ENCODE measurements at regions not wholly inside any gene's neighbourhood (a gene's known extent, or its start where the extent isn't known, plus 50 kb on each side); places are given as distances from the start of the nearest gene placed in this dataset.

DNA sequence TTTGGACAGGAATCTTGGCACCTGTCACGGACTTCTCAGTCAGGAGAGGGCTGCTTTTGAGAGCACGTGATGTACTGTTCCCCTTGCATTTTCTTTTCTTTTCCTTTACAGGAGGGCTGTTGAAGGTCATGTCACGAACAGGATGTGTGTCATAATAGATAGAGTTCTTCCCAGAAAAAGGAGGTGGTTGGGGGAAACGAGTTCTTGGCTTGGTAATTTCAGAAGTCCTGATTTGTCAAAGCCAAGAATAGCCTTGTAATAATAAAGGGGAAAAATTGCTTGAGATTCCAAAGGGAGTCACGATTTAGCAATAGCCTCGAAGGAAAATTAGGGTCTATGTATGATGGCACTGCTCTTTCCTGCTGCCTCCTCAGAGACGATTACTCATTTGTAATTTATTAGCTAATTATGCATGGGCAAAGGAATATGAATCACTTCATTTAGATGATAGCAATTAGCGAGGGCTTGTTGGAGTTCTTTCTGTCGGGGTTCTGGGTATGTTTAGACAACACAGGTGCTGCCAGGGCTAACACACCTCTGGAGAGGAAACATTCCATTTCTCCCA is 277.7 kb upstream of the N4BP1 start:
- 29% methylated on average over 2 of the region's 9 CpGs for WGBS (ENCODE audit: insufficient coverage)
- Histone ChIP-seq H3K36me3 (ENCODE audit: control insufficient read depth, insufficient read depth, low read length) (no peaks in the 10 kb centered on the region), H3K9me3 (replicated peaks; ENCODE audit: control insufficient read depth, low read depth, low read length) (no peaks in the 10 kb centered on the region), H3K4me1 (ENCODE audit: control insufficient read depth, insufficient read depth, low read length) (no peaks in the 10 kb centered on the region), H3K27ac (ENCODE audit: low read length) (no peak overlapping the region), H3K27me3 (ENCODE audit: control insufficient read depth, insufficient read depth, low read length) (no peaks in the 10 kb centered on the region), H3K4me3 (ENCODE audit: low read length) (no peak overlapping the region)
- DNase-seq: no peak

DNA sequence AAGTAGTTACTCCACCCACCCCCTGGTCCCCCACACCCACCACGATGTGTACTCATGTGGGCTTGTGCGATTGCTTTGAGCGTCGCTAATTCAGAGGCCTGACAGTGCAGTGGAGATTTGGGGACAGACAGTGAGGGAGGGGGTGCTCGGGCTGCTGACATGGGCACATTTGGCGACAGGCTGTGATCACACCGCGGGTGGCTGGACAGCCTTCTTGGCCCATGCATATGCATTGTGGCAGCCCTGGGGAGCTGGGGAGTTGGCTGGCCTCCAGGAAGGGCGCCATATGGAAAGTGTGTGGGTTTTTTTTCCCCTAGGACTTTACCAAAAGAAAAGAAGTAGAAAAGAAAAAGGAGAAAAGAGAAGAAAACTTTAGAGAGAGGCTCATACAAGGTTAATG is 275.5 kb upstream of the N4BP1 start:
- no peak overlapping the region for H3K4me3 ChIP-seq (ENCODE audit: low read length)
- WGBS (ENCODE audit: insufficient coverage): 63% methylated on average over 4 of the region's 9 CpGs
- H3K4me1 ChIP-seq (ENCODE audit: control insufficient read depth, insufficient read depth, low read length): no peaks in the 10 kb centered on the region
- no peaks in the 10 kb centered on the region for H3K27me3 ChIP-seq (ENCODE audit: control insufficient read depth, insufficient read depth, low read length)
- H3K27ac ChIP-seq (ENCODE audit: low read length): no peak overlapping the region
- no peak for DNase-seq
- no peaks in the 10 kb centered on the region for H3K9me3 ChIP-seq (replicated peaks; ENCODE audit: control insufficient read depth, low read depth, low read length)
- no peaks in the 10 kb centered on the region for H3K36me3 ChIP-seq (ENCODE audit: control insufficient read depth, insufficient read depth, low read length)

DNA sequence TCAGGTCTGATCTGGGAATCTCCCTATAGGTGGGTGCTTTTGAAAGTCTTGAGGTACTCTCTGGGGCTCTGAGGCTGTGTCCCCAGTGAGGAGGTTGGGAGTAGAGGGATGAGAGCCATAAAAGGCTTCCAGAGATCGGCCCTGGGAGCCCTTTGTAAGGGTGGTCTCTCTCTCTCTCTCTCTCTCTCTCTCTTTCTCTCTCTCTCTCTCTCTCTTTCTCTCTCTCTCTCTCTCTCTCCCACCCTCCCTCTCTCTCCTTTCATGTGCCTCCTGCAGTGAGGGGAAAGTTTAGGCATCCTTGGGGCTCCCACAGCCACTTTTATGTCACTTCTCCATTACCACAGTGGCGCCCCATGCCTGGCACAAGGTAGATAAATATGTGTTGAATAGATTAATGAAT is 271.3 kb upstream of the N4BP1 start:
- no peaks in the 10 kb centered on the region for H3K9me3 ChIP-seq (replicated peaks; ENCODE audit: control insufficient read depth, low read depth, low read length)
- H3K27me3 ChIP-seq (ENCODE audit: control insufficient read depth, insufficient read depth, low read length): peaks cover 2% of the 10 kb centered on the region
- DNase-seq: no peak
- H3K4me1 ChIP-seq (ENCODE audit: control insufficient read depth, insufficient read depth, low read length): no peaks in the 10 kb centered on the region
- H3K27ac ChIP-seq (ENCODE audit: low read length): no peak overlapping the region
- WGBS (ENCODE audit: insufficient coverage): no CpG with 5 or more reads among the region's 2 CpGs
- H3K4me3 ChIP-seq (ENCODE audit: low read length): no peak overlapping the region
- H3K36me3 ChIP-seq (ENCODE audit: control insufficient read depth, insufficient read depth, low read length): no peaks in the 10 kb centered on the region

DNA sequence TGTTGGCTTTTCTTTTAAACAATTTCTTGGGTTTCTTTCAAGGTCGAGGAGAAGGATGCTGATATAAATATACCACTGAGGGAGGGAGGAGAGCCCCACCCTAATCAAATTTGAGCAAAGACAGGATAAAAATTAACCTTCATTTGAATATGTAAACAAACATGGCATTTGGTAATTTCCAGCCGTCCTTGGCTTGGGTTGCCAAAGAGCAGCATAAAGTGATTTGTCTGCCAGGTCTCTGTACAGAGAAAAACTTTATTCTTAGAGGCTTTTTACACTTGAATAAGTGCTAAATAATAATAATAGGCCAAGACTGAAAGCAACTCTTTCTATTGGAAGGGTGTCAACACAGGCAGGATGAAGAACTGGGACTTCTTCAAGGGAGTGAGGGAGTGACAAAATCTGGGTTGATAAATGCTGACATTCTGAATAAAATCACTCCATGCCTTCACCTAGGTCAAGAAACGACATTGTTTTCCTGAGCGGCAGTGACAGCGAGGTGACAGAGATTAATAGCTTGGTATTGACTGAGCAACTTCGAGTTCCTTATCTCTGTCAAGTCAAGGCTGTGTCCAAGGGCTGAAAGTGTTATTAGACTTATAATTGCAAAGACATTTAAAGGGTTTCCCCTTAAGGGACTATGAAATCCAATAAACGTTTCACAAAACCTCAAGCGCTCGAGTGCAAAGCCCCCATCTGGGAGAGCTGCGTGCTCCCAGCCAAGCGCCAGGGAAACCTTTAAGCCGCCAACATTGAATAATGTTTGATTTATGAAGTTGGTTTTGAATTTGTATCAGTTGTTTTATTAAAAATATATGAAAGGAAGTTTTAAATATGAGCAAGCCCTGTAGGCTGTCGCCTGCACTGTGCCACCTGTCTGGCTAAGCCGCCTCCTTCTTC is 269.5 kb upstream of the N4BP1 start:
- Histone ChIP-seq H3K27me3 (ENCODE audit: control insufficient read depth, insufficient read depth, low read length) (peaks cover 2% of the 10 kb centered on the region), H3K27ac (ENCODE audit: low read length) (no peak overlapping the region), H3K4me3 (ENCODE audit: low read length) (no peak overlapping the region), H3K4me1 (ENCODE audit: control insufficient read depth, insufficient read depth, low read length) (no peaks in the 10 kb centered on the region), H3K9me3 (replicated peaks; ENCODE audit: control insufficient read depth, low read depth, low read length) (no peaks in the 10 kb centered on the region), H3K36me3 (ENCODE audit: control insufficient read depth, insufficient read depth, low read length) (no peaks in the 10 kb centered on the region)
- no peak for DNase-seq
- 53% methylated on average over 3 of the region's 14 CpGs for WGBS (ENCODE audit: insufficient coverage)

DNA sequence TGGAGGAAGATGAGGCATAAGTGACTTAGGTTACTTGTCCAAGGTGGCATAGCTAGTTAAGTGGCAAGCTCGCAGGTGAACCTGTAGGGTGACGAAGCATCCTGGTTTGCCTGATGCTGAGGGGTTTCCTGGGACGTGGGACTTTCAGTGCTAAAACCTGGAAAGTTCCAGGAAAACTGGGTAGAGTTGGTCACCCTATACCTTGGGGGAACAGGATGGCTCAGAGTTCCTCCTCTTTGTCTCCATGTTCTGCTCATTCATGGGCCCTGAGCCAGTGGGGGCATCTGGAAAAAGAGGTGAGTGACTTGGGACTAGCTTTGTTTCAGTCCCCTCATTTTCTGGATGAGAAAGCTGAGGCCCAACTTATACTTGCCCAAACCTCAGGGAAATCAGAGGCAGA is 268.0 kb upstream of the N4BP1 start:
- no peaks in the 10 kb centered on the region for H3K4me1 ChIP-seq (ENCODE audit: control insufficient read depth, insufficient read depth, low read length)
- WGBS (ENCODE audit: insufficient coverage): 81% methylated on average over 2 of the region's 3 CpGs
- no peaks in the 10 kb centered on the region for H3K9me3 ChIP-seq (replicated peaks; ENCODE audit: control insufficient read depth, low read depth, low read length)
- no peak overlapping the region for H3K27ac ChIP-seq (ENCODE audit: low read length)
- H3K36me3 ChIP-seq (ENCODE audit: control insufficient read depth, insufficient read depth, low read length): no peaks in the 10 kb centered on the region
- H3K27me3 ChIP-seq (ENCODE audit: control insufficient read depth, insufficient read depth, low read length): peaks cover 2% of the 10 kb centered on the region
- DNase-seq: no peak
- no peak overlapping the region for H3K4me3 ChIP-seq (ENCODE audit: low read length)

DNA sequence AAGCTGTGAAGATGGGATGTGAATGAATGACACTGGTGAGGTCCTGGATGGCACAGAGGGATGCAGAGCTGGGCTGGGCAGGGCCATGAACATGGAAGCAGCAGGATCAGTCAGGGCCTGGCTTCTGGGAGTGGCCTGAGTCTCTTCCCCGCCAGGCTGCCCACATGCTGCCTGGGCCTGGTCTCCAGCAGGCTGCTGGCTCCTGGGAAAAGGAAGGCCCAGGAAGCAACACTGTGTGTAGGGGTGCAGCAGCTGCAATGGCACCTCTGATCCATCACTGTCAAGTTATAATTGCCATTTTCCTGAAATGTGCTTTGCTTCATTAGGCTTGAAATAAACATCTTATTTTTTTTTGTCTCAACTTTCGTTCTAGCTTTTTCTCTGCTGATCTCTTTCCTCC is 260.2 kb upstream of the N4BP1 start:
- DNase-seq: no peak
- WGBS (ENCODE audit: insufficient coverage): 75% methylated on average over 1 of the region's 2 CpGs
- Histone ChIP-seq H3K27me3 (ENCODE audit: control insufficient read depth, insufficient read depth, low read length) (no peaks in the 10 kb centered on the region), H3K27ac (ENCODE audit: low read length) (no peak overlapping the region), H3K36me3 (ENCODE audit: control insufficient read depth, insufficient read depth, low read length) (no peaks in the 10 kb centered on the region), H3K9me3 (replicated peaks; ENCODE audit: control insufficient read depth, low read depth, low read length) (no peaks in the 10 kb centered on the region), H3K4me3 (ENCODE audit: low read length) (no peak overlapping the region), H3K4me1 (ENCODE audit: control insufficient read depth, insufficient read depth, low read length) (no peaks in the 10 kb centered on the region)

DNA sequence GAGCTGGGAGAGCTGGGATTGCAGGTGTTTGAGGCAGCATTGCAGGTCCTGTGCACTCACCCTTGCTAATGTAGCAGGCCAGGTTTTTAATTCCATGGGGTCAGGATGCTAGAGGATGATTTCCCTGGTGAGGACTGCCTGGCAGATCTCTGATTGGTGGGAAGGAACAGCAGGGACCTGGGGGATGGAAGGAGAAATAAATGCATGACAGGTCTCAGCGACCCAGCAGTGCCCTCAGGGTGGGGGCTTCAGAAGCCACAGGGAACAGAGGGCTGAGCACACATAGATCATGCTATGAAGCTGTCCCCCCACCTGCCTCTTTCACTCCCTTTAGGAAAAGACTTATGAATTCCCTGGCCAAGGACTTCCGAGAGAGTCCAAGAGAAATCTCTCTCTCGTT is 255.5 kb upstream of the N4BP1 start:
- H3K9me3 ChIP-seq (replicated peaks; ENCODE audit: control insufficient read depth, low read depth, low read length): no peaks in the 10 kb centered on the region
- H3K27me3 ChIP-seq (ENCODE audit: control insufficient read depth, insufficient read depth, low read length): no peaks in the 10 kb centered on the region
- H3K4me1 ChIP-seq (ENCODE audit: control insufficient read depth, insufficient read depth, low read length): no peaks in the 10 kb centered on the region
- no peaks in the 10 kb centered on the region for H3K36me3 ChIP-seq (ENCODE audit: control insufficient read depth, insufficient read depth, low read length)
- 94% methylated on average over 2 of the region's 3 CpGs for WGBS (ENCODE audit: insufficient coverage)
- H3K4me3 ChIP-seq (ENCODE audit: low read length): no peak overlapping the region
- DNase-seq: no peak
- H3K27ac ChIP-seq (ENCODE audit: low read length): no peak overlapping the region

DNA sequence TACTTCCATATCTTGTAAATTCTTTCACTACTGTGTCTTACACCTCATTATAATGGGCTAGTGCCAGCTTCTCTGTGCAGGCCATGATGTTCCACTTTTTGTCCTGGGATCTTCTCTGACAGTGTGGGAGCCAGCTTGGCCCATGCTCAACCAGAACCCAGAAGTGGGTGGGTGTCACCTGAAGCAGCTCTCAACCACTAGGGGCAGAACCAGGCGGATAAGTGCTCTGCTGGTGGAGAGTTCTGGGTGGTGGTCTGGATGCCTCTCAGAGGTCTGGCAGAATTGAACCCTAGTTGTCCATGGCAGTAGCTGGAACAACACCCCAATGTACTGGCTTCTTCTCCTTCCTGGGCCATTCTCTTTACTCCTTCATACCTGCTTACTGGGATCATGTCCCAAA is 254.1 kb upstream of the N4BP1 start:
- no peak for DNase-seq
- no CpG with 5 or more reads among the region's 1 CpG for WGBS (ENCODE audit: insufficient coverage)
- H3K9me3 ChIP-seq (replicated peaks; ENCODE audit: control insufficient read depth, low read depth, low read length): no peaks in the 10 kb centered on the region
- H3K27me3 ChIP-seq (ENCODE audit: control insufficient read depth, insufficient read depth, low read length): no peaks in the 10 kb centered on the region
- no peaks in the 10 kb centered on the region for H3K4me1 ChIP-seq (ENCODE audit: control insufficient read depth, insufficient read depth, low read length)
- H3K4me3 ChIP-seq (ENCODE audit: low read length): no peak overlapping the region
- H3K27ac ChIP-seq (ENCODE audit: low read length): no peak overlapping the region
- no peaks in the 10 kb centered on the region for H3K36me3 ChIP-seq (ENCODE audit: control insufficient read depth, insufficient read depth, low read length)

DNA sequence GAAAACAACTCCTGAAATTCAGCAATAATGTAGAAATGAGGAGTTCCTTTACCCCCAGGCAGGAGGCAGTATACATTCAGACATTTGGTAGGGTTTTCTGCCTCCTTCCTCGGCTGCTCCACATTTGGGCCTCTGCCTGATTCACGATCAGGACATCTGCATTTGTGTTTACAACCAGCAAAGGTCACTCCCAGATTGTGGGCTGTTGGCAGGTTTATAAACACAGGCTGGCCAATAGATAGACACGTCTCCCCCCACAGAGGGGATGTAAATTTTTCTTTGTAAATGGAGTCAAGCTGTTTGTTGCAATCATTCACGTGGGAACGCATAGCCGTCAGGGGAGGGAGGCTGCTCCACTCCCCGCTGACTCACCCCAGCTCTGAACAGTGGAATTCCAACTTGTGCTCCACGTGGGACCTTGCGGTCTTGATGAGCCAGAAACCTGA is 252.1 kb upstream of the N4BP1 start:
- Histone ChIP-seq H3K4me1 (ENCODE audit: control insufficient read depth, insufficient read depth, low read length) (no peaks in the 10 kb centered on the region), H3K27me3 (ENCODE audit: control insufficient read depth, insufficient read depth, low read length) (no peaks in the 10 kb centered on the region), H3K27ac (ENCODE audit: low read length) (no peak overlapping the region), H3K9me3 (replicated peaks; ENCODE audit: control insufficient read depth, low read depth, low read length) (no peaks in the 10 kb centered on the region), H3K4me3 (ENCODE audit: low read length) (no peak overlapping the region), H3K36me3 (ENCODE audit: control insufficient read depth, insufficient read depth, low read length) (no peaks in the 10 kb centered on the region)
- 17% methylated on average over 2 of the region's 9 CpGs for WGBS (ENCODE audit: insufficient coverage)
- DNase-seq: no peak

DNA sequence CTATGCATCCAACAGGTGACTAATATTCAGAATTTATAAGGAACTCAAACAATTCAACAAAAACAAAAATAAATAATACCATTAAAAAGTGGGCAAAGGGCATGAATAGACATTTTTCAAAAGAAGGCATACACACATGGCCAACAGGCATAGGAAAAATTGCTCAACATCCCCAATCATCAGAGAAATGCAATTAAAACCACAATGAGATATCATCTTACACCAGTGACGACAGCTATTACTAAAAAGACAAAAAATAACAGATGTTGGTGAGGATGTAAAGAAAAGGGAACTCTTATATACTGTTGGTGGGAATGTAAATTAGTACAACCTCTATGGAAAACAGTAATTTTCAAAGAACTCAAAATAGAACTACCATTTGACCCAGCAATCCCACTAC is 250.4 kb upstream of the N4BP1 start:
- no peak for DNase-seq
- Histone ChIP-seq H3K27me3 (ENCODE audit: control insufficient read depth, insufficient read depth, low read length) (no peaks in the 10 kb centered on the region), H3K9me3 (replicated peaks; ENCODE audit: control insufficient read depth, low read depth, low read length) (no peaks in the 10 kb centered on the region), H3K27ac (ENCODE audit: low read length) (no peak overlapping the region), H3K4me1 (ENCODE audit: control insufficient read depth, insufficient read depth, low read length) (no peaks in the 10 kb centered on the region), H3K36me3 (ENCODE audit: control insufficient read depth, insufficient read depth, low read length) (no peaks in the 10 kb centered on the region), H3K4me3 (ENCODE audit: low read length) (no peak overlapping the region)
- WGBS (ENCODE audit: insufficient coverage): no CpG with 5 or more reads among the region's 1 CpG

Data from muscle of leg (tissue), 3 donors.